Cardiac muscle cell (in vitro differentiated cells and primary cell): ENCODE measurements at regions not wholly inside any gene's neighbourhood (a gene's known extent, or its start where the extent isn't known, plus 50 kb on each side); places are given as distances from the start of the nearest gene placed in this dataset.

Source experiments
- DNase-seq, 2 donors: peaks; one replicate each; pipeline versions ENCODE4 v3.0.0 to v3.0.0-alpha.2; 2010 to 2017; ENCODE audit warnings: low read depth in 1 of 2, low spot score in 1 of 2
- H3K27ac ChIP-seq: fragments of 200-600 bp; sonication (generic); 2 replicates; pipeline ENCODE4 v1.5.1; 2016
- H3K27me3 ChIP-seq: fragments of 200-600 bp; sonication (generic); 2 replicates; pipeline ENCODE4 v1.6.0; 2016; ENCODE audit warnings: control low read depth
- H3K36me3 ChIP-seq: fragments of 200-600 bp; sonication (generic); 2 replicates; pipeline ENCODE4 v1.5.1; 2016; ENCODE audit warnings: control low read depth
- H3K4me1 ChIP-seq: fragments of 200-600 bp; sonication (generic); 2 replicates; pipeline ENCODE4 v1.8.1; 2017; ENCODE audit warnings: low read depth, mild to moderate bottlenecking, mixed run types
- H3K4me3 ChIP-seq: fragments of 200-600 bp; sonication (generic); 2 replicates; pipeline ENCODE4 v1.5.1; 2016; ENCODE audit warnings: mild to moderate bottlenecking
- H3K9me3 ChIP-seq: fragments of 200-600 bp; sonication (generic); 2 replicates; pipeline ENCODE4 v1.5.1; 2017; ENCODE audit warnings: low read depth, mild to moderate bottlenecking, control low read depth
- CTCF ChIP-seq: IDR thresholded peaks from 2 replicates; pipeline ENCODE4 v1.5.1; 2012; ENCODE audit warnings: low read depth, mild to moderate bottlenecking, low read length

- Histone ChIP-seq H3K27me3 (peaks cover 43% of the 10 kb centered on the region), H3K36me3 (no peaks in the 10 kb centered on the region), H3K27ac (no peak overlapping the region), H3K9me3 (no peaks in the 10 kb centered on the region), H3K4me1 (no peaks in the 10 kb centered on the region), H3K4me3 (no peak overlapping the region)
- no peak for DNase-seq
- TF ChIP-seq CTCF = no peak
These were observed 137.6 kb upstream of the COL5A1 start for GRCh38 chr9:134504106-134504385.

- peaks cover 39% of the 10 kb centered on the region for H3K27me3 ChIP-seq
- DNase-seq = no peak
- H3K9me3 ChIP-seq = no peaks in the 10 kb centered on the region
- TF ChIP-seq CTCF = no peak
- H3K27ac ChIP-seq = no peak overlapping the region
- no peak overlapping the region for H3K4me3 ChIP-seq
- H3K36me3 ChIP-seq = no peaks in the 10 kb centered on the region
- H3K4me1 ChIP-seq = no peaks in the 10 kb centered on the region
These were observed 136.6 kb upstream of the COL5A1 start for GRCh38 chr9:134505032-134505431.

DNA sequence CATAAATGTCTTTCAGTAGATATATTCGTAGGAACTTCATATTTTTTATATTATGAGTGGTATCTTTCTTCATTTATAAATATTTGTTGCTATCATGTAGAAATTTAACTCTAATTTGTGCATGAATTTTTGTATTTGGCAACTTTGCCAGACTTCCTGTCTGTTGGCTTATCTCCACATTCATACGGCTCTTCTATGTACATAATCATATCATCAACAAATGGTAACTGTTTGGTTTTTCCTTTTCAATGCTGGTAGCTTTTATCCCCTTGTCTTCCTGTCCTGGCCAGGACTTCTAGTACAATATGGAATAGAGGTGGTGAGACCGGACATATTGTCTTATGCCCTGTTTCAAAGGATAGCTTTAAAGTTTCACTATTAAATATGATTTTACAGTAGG is 132.3 kb upstream of the COL5A1 start:
- Histone ChIP-seq H3K4me3 (no peak overlapping the region), H3K36me3 (no peaks in the 10 kb centered on the region), H3K27me3 (peaks cover 4% of the 10 kb centered on the region), H3K4me1 (no peaks in the 10 kb centered on the region), H3K9me3 (no peaks in the 10 kb centered on the region), H3K27ac (no peak overlapping the region)
- no peak for TF ChIP-seq CTCF
- DNase-seq = no peak

GRCh38 chr9:134509817-134510216 is 131.8 kb upstream of the COL5A1 start:
- peaks cover 4% of the 10 kb centered on the region for H3K27me3 ChIP-seq
- no peaks in the 10 kb centered on the region for H3K36me3 ChIP-seq
- H3K4me3 ChIP-seq = no peak overlapping the region
- no peak for TF ChIP-seq CTCF
- H3K27ac ChIP-seq = no peak overlapping the region
- no peaks in the 10 kb centered on the region for H3K4me1 ChIP-seq
- no peaks in the 10 kb centered on the region for H3K9me3 ChIP-seq
- DNase-seq = no peak

DNA sequence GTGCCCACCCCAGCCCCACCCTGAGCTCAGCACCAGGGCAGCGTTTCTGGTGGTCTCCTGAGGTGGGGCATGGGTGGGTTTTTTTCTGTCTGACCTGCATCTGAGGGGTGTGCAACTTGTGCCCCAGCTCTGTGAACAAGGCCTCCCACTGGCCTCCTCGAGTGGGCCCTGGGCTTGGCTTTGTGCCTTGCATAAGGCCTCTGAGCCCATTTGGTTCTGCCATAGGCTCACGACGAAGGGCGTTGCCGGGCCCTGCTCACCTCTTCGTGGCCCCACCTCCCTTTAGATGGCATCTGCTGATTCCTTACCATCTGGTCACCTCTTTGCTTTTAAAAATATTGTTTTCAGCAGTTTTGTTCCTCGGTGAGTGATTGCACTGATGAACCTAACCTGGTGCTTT is 127.1 kb upstream of the COL5A1 start:
- H3K27ac ChIP-seq = no peak overlapping the region
- no peaks in the 10 kb centered on the region for H3K9me3 ChIP-seq
- H3K36me3 ChIP-seq = no peaks in the 10 kb centered on the region
- no peak for DNase-seq
- H3K4me3 ChIP-seq = no peak overlapping the region
- H3K27me3 ChIP-seq = no peaks in the 10 kb centered on the region
- TF ChIP-seq CTCF = no peak
- no peaks in the 10 kb centered on the region for H3K4me1 ChIP-seq

DNA sequence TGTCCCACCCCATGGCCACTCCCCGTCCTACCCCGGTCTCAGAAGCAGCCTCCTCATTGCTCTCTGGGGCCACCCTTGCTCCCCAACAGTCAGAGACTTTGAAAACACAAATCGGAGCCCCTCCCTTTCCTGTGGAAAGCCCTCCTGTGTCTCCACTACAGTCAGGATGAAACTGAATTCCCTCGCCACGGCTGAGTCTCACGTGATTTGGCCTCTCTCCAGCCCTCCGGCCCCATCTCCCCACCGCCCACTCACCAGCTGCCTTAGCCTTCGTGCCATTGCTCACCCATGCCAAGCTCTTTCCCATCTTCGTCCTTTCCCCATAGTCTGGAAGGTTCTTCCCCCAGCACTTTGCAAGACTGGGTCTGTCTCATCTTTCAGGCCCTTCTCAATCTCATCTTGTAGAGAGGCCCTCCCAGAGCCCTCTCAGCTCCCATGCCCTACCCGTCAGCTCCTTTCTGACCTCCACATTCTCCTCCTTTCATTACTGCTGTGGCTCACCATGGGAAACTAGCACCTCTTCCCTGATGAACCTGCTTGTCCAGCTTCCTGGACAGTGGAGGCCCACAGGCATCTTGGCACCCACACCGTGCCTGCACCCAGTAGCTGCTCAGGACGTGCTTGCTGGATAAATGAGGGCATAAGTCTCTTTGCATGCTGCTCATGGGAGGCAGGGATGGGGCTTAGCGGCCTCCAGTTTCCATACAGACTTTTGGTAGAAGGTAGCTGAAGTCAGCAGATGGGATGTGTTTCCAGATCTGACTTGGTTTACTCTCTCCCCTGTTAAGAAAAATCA is 126.4 kb upstream of the COL5A1 start:
- peak in 1 of 2 donors; percentile 70 for DNase-seq
- no peaks in the 10 kb centered on the region for H3K27me3 ChIP-seq

More for the DNA sequence above, 126.4 kb upstream of the COL5A1 start:
- Histone ChIP-seq H3K9me3 (no peaks in the 10 kb centered on the region), H3K4me1 (no peaks in the 10 kb centered on the region), H3K36me3 (no peaks in the 10 kb centered on the region), H3K27ac (no peak overlapping the region), H3K4me3 (no peak overlapping the region)
- no peak for TF ChIP-seq CTCF
